GDM1 (cell line): ENCODE measurements at regions not wholly inside any gene's neighbourhood (a gene's known extent, or its start where the extent isn't known, plus 50 kb on each side); places are given as distances from the start of the nearest gene placed in this dataset.
"Not testable (repeated sequence)": the region's sequence is repeated elsewhere in the genome, so short reads cannot be mapped to it uniquely, and the experiment has no call there.

Source experiments
- DNase-seq: peaks from one replicate; lab custom pipeline; 2025; lab: John Stamatoyannopoulos, UW

DNA sequence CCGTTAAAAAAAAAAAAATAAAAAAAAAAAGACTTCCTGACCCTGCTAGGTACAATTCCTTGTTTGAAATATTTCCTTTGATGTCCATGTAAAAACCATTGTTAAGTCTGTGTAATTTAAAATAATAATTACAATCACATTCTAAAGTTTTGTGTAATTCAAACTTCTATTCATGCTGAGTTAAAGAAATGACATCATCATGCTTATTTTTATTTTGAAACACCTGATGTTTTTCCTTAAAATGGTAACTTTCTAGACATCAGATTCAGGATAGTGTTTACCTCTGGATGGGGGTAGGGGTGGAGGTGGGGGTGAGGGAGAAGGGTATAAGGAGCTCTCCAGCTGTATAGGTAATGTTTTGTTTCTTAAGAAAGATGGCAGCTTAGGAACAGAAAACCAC lies 92.8 kb downstream of the ADCYAP1 start:
- no peak for DNase-seq

DNA sequence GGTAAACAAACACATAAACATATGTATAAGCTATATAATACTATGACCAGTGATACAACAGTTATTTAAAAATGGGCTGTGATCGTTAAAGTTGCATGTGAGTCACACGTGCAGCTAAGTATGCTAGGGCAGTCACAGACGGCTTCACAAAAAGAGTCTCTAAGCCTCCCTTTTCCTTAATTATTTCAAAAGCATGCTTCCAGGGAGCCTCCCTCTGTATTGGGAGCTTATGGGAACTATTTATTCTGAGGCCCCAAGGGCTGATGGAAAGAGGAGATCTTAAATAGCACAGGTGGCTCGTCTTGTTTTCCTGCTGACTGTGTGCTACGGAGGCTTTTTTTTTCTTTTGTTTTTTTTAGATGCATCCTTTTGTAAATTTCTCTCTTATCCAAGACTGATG lies 94.3 kb downstream of the ADCYAP1 start:
- DNase-seq: no peak

DNA sequence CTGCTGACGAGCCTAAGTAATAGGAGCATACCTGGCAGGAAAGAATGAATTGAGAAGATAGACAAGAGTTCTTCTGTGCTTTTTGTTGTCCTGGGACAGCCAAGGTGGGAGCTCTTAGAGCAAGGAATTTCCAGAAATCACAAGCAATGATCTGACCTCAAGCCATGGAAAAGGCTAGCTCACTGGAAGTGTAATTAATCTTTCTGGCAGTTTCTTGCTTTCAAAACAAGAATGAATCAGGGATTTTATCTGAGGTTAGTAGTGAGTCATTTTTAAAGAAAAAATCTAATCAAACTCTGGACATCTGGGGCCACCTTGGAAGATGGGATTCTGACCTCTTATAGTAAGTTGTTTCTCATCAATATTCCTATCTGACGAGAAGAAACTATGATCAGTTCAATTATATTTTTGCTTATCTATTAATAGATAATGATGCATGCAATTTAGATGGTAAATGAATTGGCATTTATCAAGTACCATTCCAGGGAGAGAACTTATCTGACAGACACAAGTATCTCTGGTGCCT lies 98.0 kb downstream of the ADCYAP1 start:
- DNase-seq: no peak

DNA sequence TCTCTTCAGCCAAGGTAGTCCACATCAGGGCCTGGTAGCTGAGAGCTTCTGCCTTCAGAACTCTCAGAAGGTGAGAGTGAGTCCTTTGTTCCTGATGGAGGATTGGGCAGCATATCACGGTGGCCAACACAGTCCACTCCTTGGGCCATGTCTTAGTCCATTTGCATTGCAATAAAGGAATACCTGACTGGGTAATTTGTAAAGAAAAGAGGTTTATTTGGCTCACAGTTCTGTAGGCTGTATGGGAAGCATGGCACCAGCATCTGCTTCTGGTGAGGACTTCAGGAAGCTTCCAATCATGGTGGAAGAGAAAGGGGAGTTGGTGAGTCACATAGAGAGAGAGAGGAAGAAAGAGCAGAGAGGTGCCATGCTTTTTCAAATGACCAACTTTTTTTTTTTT lies 98.8 kb downstream of the ADCYAP1 start:
- DNase-seq: no peak

DNA sequence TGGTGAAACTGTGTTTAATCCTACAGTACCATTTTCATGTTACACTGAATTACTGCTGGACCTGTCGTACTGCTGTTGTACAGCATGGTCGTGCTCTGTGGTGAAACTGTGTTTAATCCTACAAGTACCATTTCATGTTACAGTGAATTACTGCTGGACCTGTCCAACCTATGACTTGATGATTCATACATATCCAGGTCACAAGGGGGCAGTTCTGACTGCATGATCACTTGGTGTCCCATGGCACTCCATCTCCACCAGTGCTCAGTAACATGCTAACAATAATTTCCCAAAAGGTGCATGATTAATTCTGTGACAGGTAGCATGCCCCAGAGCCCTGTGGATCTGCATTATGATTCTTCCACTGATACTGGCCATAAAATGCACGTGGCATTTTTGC lies 101.6 kb downstream of the ADCYAP1 start:
- no peak for DNase-seq

DNA sequence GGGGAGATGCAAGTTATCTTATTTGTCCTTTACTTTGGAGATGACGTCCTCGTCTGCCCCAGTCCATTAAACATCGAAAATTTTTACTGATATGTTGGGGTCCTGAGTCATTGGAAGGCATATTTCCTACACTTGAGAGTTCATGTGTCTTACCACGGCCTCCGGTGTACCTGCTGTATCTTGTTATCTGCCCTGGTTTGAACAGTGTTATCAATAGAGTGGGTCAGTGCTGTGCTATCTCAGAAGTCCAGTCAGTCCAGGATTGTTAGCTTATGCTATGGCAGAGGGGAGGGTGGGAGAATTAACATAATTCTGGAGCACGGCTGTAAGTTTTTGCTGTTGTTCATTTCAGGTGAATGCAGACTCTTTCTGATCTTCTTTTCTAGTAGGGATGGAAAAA lies 102.3 kb downstream of the ADCYAP1 start:
- DNase-seq: no peak

DNA sequence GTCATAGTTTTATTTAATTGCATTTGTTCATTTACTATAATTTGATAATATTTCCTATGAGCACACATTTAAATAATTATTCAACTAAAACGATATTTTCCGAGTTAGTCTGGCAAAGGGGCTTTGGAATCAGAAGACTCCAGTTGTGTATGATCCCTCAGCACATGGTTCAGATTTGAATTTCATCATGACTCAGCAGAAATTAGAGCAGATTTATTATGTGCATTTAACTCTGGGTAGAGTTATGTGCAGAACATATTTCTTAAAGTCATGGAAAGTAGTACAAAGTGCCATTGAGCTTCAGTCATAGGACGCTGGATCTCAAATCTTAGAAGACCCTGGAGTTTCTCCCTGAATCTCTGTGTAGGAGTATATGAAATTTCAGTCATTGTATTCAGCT lies 106.7 kb downstream of the ADCYAP1 start:
- DNase-seq: no peak

DNA sequence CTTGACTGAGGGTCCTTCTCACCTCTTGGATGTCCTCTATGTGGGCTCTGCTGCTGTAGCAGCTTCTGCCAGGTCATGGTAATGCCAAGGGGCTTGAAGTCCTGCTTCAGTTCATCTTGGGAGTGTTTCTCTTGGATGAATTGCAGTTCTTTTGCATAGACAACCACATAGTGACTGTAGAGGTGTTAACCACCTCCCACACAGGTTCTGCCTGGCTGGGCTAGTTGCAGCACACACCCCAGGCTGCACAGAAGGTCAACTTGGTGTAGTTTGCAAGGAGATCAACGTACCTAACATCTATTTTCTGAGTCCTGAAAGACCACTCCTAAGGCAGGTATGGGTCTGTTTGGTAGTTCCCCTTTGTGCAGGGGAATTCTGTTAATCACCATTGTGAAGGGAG lies 108.1 kb downstream of the ADCYAP1 start:
- DNase-seq: no peak

DNA sequence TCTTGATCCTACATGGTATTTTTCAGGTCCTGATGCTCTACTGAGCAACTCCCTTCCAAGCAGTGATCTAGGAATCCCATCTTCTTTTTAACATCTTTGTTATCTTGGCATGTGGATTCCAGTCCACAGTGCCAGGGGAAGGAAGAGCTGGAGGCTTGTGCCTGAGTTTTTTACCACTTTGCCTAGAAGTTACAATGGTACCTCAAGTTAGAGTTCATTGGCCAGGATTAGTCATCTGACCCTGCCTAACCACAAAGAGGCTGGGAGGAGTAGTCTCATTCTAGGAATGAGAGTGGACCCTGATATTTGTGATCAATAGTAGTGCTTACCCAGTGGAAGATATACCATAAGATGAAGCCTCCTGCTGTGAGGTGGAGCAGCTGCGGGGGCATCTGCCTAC lies 109.3 kb downstream of the ADCYAP1 start:
- DNase-seq: no peak

DNA sequence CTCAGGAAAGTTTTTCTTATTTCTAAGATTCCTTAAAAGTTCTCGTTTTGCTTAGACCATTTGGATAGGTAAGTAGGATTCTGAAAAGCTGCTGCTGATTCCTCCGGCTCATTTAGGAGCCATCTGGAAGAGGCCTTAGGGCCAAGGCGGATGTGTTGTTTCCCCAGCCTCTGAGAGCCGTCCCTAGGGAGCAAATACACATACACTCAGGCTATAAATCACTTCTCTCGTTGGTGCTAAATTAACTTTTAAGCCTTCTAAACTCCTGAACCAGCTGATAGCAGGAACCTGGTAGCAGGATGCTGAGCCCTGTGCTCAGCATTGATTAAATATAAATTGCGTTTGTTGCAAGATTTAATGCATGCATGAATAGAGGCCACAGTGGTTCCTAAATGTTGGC lies 109.8 kb downstream of the ADCYAP1 start:
- DNase-seq: no peak

DNA sequence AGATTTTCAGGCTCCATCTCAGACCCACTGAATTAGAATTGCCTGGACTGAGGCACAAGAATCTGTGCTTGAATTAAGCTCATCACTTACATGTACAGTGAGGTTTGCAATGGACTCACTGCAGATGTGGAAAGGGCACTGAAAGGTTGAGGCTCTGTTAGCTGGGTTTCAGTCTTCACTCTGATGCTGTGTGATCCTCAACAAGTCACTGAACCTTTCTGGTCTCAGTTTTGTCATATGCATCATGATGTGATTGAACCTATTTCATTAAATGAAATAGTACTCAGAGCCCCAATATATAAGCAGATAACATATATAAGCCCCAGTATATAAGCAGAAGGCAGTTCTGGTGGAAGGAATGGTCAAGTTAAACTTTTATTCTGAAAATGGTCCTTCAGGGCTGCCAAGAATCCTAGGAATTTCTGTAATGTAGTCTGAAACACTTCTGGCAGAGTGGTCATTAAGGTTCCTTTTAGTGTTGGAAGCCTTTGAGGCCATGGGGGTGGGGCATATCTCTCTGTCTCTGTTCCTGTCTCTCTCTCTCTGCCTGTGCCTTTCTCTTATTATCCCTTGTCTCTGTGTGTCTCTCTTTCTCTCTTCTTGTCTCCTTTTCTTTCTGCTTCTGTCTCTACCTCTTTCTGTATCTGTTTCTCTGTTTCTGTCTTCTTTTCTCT lies 110.4 kb downstream of the ADCYAP1 start:
- DNase-seq: no peak

DNA sequence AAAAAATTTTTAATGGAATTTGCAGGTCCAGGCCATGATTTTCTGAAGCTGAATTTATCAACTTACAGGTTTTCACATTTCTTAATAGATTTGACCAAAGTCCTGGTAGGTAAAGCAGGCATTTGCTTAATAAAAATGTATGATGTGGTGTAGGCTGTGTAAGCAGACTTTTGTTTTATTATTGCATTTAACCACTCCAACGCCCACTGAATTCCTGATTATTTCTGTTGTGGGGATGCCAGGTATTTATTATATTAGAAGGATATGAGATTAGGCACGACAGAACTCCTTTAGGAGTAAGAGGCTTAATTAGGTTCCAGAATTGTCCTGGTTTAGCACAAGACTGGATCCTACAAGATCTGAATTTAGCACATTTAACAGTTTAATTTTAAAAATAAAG lies 111.1 kb downstream of the ADCYAP1 start:
- no peak for DNase-seq

DNA sequence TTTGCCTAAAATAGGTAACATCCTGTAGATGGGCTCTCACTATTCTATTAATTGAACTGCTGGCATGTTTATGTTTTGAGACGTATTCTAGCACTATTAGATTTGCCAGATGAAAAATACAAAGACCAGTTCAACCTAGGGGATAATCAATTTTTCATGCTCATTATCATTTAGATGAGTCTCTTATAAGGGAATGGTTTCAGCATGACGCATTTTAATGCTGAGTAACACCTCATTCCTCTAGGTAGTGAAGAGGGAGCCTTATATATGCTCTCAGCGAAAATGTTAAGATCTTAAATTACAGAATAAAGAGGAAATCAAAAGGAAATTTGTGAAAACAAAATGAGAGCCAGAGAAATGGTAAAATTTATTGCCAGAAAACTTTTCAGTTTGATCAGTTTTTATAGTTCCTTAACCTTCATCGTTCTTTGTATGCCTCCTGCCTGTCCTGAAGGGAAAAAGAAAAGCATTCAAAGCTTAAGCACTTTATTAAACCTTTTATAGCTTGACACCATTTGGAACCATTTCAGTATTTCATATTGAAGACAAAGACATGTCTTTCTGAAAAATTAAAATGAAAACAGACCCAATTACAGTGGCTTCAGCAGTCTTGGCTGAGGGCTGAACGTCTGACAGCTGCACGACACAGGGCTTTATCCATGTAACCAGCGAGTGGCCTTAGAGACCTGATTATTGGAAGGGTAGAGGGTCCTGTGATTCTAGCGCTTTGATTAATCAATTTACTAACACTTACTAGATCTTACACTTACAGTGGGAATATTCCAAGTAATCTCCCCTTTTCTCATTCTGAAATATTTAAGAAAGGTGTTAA lies 112.8 kb downstream of the ADCYAP1 start:
- DNase-seq: no peak

DNA sequence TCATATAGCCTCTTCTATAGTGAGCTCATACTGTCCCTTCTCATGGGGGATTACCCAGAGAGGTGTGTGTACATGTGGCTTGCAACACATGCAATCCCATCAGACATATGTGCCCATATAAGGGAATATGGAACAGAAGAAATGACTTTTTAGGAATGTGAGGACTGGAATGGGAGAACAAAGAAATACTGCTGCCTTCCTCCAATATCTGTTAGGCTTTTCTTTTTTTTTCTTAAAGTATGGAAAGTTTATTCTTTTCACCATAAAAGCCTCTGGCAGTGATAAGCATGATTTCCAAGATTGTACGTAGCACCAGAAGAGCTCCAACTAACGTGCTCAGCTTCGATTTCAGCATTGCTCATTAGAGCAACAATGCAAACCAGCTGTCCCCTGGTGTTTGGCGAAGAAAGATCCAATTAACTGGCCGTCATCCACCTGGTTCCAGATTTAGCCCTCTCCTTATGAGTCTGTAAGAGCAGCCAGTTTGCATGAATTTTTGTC lies 113.6 kb downstream of the ADCYAP1 start:
- DNase-seq: no peak

DNA sequence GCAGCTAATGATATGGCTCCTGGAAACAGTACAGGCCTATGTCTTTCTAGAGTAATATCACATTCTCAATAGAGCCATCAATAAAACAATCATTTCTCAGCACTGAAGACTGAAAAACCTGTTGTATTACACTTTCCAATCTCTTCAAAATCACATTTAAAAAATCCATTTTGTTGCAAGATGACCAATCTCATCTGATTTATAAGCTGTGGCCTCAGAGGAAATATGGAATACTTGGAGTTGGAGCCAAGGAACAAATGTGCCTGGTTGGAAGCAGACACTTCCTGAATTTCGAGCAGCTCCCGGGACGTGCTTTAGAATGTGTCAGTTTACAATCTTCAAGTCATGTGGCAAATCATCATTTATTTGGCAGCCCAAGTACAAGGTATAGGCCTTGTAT lies 114.5 kb downstream of the ADCYAP1 start:
- DNase-seq: no peak

DNA sequence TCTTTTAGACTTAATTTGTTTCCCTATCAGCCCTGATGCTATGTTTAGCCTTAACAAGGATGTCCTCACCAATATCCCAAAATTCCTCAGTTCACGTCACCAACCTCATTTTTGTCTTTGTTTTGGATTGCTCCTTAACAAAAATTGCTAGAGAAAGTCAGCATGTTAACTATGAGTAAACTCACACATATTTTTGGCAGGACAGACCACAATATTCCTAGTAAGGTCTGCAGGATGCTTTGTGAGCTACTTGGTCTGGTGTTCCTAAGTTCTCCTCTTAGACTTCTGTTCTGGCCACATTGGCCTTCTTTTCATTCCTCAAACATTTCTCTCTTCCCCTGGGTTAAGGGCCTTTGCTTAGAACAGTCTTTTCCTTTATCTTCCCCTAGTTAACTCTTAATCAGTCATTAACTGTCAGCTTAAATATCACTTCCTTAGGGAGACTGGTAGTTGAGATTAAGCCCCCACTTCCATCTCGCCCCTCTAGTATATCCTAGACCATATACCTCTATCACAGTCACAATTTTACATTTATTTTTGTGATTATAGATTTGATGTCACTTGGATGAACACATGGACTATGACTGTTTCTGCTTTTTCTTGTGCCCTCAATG lies 116.2 kb downstream of the ADCYAP1 start:
- DNase-seq: no peak

DNA sequence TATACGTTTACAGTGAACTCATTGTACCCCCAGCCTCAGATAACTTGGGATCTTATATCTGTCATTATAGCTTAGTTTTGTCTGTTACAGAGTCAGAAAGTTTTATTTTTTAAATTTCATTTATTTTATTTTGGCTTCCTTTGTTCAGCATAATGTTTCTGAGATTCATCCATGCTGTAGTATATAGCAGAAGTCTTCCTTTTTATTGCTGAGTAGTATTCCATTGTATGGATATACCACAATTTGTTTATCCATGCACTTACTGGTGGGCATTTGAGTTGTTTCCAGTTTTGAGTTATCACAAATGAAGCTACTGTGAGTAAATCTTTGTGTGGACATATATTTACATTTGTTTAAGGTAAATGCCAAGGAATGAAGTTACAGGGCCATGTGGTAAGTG lies 122.3 kb downstream of the ADCYAP1 start:
- no peak for DNase-seq

DNA sequence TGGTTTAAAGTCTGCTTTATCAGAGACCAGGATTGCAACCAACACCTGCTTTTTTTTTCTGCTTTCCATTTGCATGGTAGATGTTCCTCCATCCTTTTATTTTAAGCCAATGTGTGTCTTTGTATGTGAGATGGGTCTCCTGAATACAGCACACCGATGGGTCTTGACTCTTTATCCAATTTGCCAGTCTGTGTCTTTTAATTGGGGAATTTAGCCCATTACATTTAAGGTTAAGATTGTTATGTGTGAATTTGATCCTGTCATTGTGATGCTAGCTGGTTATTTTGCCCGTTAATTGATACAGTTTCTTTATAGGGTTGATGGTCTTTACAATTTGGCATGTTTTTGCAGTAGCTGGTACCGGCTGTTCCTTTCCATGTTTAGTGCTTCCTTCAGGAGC lies 128.4 kb downstream of the ADCYAP1 start:
- not testable (repeated sequence) for DNase-seq

DNA sequence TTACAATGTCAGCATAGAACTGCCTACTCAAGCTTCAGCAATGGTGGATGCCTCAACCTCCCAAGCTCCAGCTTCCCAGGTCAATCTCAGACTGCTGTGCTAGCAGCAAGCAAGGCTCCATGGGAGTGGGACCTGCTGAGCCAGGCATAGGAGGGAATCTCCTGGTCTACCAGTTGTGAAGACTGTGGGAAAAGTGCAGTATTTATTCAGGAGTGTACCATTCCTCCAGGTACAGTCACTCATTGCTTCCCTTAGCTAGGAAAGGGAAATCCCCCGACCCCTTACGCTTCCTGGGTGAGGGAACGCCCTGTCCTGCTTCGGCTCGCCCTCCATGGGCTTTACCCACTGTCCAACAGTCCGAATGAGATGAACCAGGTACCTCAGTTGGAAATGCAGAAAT lies 130.3 kb downstream of the ADCYAP1 start:
- DNase-seq: no peak

DNA sequence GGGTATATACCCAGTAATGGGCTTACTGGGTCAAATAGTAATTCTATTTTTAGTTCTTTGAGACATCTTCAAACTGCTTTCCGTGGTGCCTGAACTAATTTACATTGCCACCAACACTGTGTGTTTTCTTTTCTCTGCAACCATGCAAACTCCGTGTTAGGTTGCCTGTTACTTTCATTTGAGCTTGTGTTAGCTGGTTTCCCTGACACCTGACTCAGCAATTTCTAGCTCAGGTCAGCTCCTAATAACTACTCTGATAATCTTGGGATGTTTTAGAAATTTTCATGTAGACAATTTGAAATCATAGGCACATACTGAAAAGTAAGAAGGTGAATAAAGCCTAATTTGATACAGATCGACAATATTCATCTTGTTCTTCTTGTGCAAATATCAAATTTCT lies 132.3 kb downstream of the ADCYAP1 start:
- DNase-seq: no peak

DNA sequence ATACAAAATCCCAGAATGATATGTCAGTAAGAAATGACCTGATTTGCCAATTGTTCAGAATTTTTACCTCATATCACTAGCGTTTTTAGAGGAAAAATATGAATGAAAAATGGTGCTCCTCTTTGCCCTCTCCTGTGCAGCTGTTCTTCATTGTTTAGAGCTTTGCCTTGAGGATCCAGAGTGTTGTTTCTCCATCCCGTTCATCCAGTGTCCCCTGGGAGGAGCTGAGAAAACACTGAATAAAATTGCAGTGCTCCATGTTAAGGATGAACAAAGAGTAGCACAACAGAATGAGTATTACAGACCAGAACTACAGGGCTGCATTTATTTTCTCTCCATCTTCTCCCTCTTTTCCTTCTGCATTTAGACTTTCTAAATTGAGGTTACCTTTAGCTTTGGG lies 133.1 kb downstream of the ADCYAP1 start:
- DNase-seq: no peak

DNA sequence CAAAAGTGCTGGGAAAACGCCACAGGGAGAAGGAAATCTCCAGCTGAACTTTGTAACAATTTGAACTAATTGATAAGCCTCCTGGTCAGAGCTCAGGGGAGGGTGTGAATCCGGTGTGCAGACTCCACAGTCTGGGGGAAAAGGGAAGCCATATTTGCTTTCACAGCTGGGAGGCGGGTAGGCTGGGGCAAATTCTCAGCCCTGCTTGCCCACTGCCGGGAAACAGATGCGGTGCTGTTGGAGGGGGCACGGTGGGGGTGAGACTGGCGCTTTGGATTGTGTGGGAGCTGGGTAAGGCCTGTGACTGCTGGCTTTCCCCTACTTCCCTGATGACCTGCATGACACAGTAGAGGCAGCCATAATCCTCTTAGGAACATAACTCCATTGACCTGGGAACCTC lies 134.8 kb downstream of the ADCYAP1 start:
- no peak for DNase-seq

DNA sequence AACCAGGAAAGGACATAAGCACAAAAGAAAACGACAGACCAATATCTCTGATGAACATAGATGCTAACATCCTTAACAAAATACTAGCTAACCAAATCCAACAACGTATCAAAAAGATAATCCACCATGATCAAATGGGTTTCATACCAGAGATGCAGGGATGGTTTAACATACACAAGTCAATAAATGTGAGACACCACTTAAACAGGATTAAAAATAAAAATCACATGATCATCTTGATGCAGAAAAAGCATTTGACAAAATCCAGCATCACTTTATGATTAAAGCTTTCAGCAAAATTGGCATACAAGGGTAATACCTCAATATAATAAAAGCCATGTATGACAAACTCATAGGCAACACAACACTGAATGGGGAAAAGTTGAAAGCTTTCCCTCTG lies 138.4 kb downstream of the ADCYAP1 start:
- DNase-seq: not testable (repeated sequence)
